RCC 7860 (cell line): ENCODE measurements at regions not wholly inside any gene's neighbourhood (a gene's known extent, or its start where the extent isn't known, plus 50 kb on each side); places are given as distances from the start of the nearest gene placed in this dataset.

ENCODE experiments used
- DNase-seq: peaks from one replicate; pipeline ENCODE4 v3.0.0-alpha.2; 2015; ENCODE audit warnings: low spot score
- FAIRE-seq: peaks from 2 replicates; lab custom pipeline; 2012; peaks lifted over from hg19 to GRCh38; lab: Jason Lieb, UNC

- peak; percentile 48 for DNase-seq
- FAIRE-seq: peak; percentile 83
Measured at GRCh38 chr5:103847060-103847459, 284.5 kb upstream of the NUDT12 start.

GRCh38 chr5:103842936-103843335 is 280.3 kb upstream of the NUDT12 start:
- no peak for FAIRE-seq

GRCh38 chr5:103840600-103840999 is 278.0 kb upstream of the NUDT12 start:
- FAIRE-seq (no peak), DNase-seq (no peak)

More at GRCh38 chr5:103842936-103843335, 280.3 kb upstream of the NUDT12 start:
- DNase-seq: no peak

GRCh38 chr5:103834216-103834615 is 271.6 kb upstream of the NUDT12 start:
- FAIRE-seq (no peak), DNase-seq (no peak)

- DNase-seq: no peak
- no peak for FAIRE-seq
Measured at GRCh38 chr5:103829585-103829984, 267.0 kb upstream of the NUDT12 start.

- no peak for FAIRE-seq
- no peak for DNase-seq
Measured at GRCh38 chr5:103827976-103828375, 265.4 kb upstream of the NUDT12 start.

GRCh38 chr5:103821361-103821760 is 258.8 kb upstream of the NUDT12 start:
- DNase-seq (no peak), FAIRE-seq (no peak)

- DNase-seq: peak; percentile 31
- FAIRE-seq: no peak
Measured at GRCh38 chr5:103808464-103809106, 246.0 kb upstream of the NUDT12 start.

GRCh38 chr5:103804711-103805110 is 242.1 kb upstream of the NUDT12 start:
- DNase-seq (no peak), FAIRE-seq (no peak)

GRCh38 chr5:103801681-103802080 is 239.1 kb upstream of the NUDT12 start:
- FAIRE-seq (no peak), DNase-seq (no peak)

- no peak for FAIRE-seq
Measured at GRCh38 chr5:103800741-103801495, 238.3 kb upstream of the NUDT12 start.

GRCh38 chr5:103793595-103794182 is 231.1 kb upstream of the NUDT12 start:
- DNase-seq (no peak), FAIRE-seq (no peak)

More at GRCh38 chr5:103800741-103801495, 238.3 kb upstream of the NUDT12 start:
- DNase-seq: no peak

- FAIRE-seq: no peak
- DNase-seq: no peak
Measured at GRCh38 chr5:103785569-103785968, 223.0 kb upstream of the NUDT12 start.

GRCh38 chr5:103783669-103784068 is 221.1 kb upstream of the NUDT12 start:
- DNase-seq (no peak), FAIRE-seq (no peak)

- FAIRE-seq (no peak), DNase-seq (no peak)
Measured at GRCh38 chr5:103780794-103781193, 218.2 kb upstream of the NUDT12 start.

- no peak for FAIRE-seq
- DNase-seq: no peak
Measured at GRCh38 chr5:103774721-103775120, 212.1 kb upstream of the NUDT12 start.

- no peak for DNase-seq
- FAIRE-seq: no peak
Measured at GRCh38 chr5:103772248-103772647, 209.7 kb upstream of the NUDT12 start.

- no peak for FAIRE-seq
Measured at GRCh38 chr5:103764403-103764802, 201.8 kb upstream of the NUDT12 start.

GRCh38 chr5:103758996-103759395 is 196.4 kb upstream of the NUDT12 start:
- no peak for DNase-seq
- FAIRE-seq: no peak

More at GRCh38 chr5:103764403-103764802, 201.8 kb upstream of the NUDT12 start:
- DNase-seq: no peak

GRCh38 chr5:103755974-103756373 is 193.4 kb upstream of the NUDT12 start:
- no peak for FAIRE-seq

GRCh38 chr5:103745353-103746065 is 182.9 kb upstream of the NUDT12 start:
- FAIRE-seq: no peak
- no peak for DNase-seq

More at GRCh38 chr5:103755974-103756373, 193.4 kb upstream of the NUDT12 start:
- DNase-seq: no peak
